ENCODE measurements at regions not wholly inside any gene's neighbourhood (a gene's known extent, or its start where the extent isn't known, plus 50 kb on each side); places are given as distances from the start of the nearest gene placed in this dataset.

DNA sequence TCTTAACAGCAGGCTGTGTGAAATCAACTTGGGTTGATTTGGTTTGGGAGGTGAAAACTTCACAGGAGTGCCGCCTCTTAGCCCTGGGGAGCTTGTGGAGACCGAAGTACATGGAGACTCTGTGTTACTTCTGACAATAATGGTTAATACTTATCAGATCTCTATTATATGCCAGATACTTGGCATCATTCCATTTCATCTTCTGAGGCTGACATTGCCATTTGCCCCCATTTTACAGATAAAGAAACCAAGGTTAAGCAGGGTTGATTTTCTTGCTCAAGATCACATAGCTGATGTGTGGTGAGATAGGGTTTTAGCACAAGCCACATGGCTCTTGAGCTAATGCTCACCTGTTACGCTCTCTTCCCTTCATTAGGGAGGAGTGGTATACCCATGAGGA lies 150.6 kb upstream of the FAM13C start:
- TF ChIP-seq, protein P1, sequence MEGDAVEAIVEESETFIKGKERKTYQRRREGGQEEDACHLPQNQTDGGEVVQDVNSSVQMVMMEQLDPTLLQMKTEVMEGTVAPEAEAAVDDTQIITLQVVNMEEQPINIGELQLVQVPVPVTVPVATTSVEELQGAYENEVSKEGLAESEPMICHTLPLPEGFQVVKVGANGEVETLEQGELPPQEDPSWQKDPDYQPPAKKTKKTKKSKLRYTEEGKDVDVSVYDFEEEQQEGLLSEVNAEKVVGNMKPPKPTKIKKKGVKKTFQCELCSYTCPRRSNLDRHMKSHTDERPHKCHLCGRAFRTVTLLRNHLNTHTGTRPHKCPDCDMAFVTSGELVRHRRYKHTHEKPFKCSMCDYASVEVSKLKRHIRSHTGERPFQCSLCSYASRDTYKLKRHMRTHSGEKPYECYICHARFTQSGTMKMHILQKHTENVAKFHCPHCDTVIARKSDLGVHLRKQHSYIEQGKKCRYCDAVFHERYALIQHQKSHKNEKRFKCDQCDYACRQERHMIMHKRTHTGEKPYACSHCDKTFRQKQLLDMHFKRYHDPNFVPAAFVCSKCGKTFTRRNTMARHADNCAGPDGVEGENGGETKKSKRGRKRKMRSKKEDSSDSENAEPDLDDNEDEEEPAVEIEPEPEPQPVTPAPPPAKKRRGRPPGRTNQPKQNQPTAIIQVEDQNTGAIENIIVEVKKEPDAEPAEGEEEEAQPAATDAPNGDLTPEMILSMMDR (IDR thresholded peaks at IDR 0.05), result no peak
- TF ChIP-seq POLR2A (IDR thresholded peaks at IDR 0.05), result no peak
- no peak for TF ChIP-seq EP300 (IDR thresholded peaks at IDR 0.05)
